Naive thymus-derived CD4-positive, alpha-beta T cell (primary cell): ENCODE measurements at regions not wholly inside any gene's neighbourhood (a gene's known extent, or its start where the extent isn't known, plus 50 kb on each side); places are given as distances from the start of the nearest gene placed in this dataset.
"Not testable (repeated sequence)": the region's sequence is repeated elsewhere in the genome, so short reads cannot be mapped to it uniquely, and the experiment has no call there.

Experiments
- ATAC-seq: fragments of 150-1000 bp; cut with Tn5 transposase; 2 replicates; pipeline ENCODE4 v1.10.0; 2021; ENCODE audit warnings: mild to moderate bottlenecking, moderate library complexity
- CTCF ChIA-PET: fragments of 350-600 bp; sonication (Branson Sonifier 250); formaldehyde crosslinking; loops from one replicate; lab custom pipeline; 2021; ENCODE audit warnings: antibody characterized with exemption; lab: Charles Lee
- POLR2A ChIA-PET: fragments of 350-600 bp; sonication (Branson Sonifier 250); formaldehyde crosslinking; loops from one replicate; lab custom pipeline; 2021; ENCODE audit warnings: antibody characterized with exemption, inconsistent platforms; lab: Charles Lee
- DNase-seq, 9 donors: peaks; one replicate each; pipeline versions ENCODE4 v3.0.0 to v3.0.0-alpha.2; 2020 to 2022; ENCODE audit warnings: mixed read lengths in 1 of 9
- H3K27ac ChIP-seq: one replicate; pipeline ENCODE4 v1.7.0; 2013; ENCODE audit warnings: mild to moderate bottlenecking, low read depth, low read length, moderate library complexity
- H3K27me3 ChIP-seq, 2 donors: one replicate each; pipeline ENCODE4 v1.7.0; 2013; ENCODE audit warnings: low read length in 2 of 2, mild to moderate bottlenecking in 2 of 2, moderate library complexity in 2 of 2; ENCODE audit not compliant: control insufficient read depth in 2 of 2, insufficient read depth in 2 of 2
- H3K36me3 ChIP-seq, 3 experiments: 1 replicate in 2 of 3; 2 replicates in 1 of 3; pipeline ENCODE4 v1.7.0; 2013; ENCODE audit warnings: low read length in 3 of 3, mild to moderate bottlenecking in 3 of 3, moderate library complexity in 1 of 3; ENCODE audit not compliant: insufficient read depth in 3 of 3, control insufficient read depth in 2 of 3
- H3K4me1 ChIP-seq, 2 donors: one replicate each; pipeline ENCODE4 v1.7.0; 2013; ENCODE audit warnings: low read length in 2 of 2, mild to moderate bottlenecking in 2 of 2, moderate library complexity in 1 of 2; ENCODE audit not compliant: control insufficient read depth in 2 of 2, insufficient read depth in 2 of 2
- H3K4me3 ChIP-seq: 2 replicates; pipeline ENCODE4 v1.7.0; 2013; ENCODE audit warnings: mild to moderate bottlenecking, low read length
- H3K9me3 ChIP-seq, 3 experiments: 1 replicate in 2 of 3; 2 replicates in 1 of 3; pipeline ENCODE4 v1.7.0; 2013; ENCODE audit warnings: low read length in 3 of 3; ENCODE audit not compliant: control insufficient read depth in 2 of 3
- H3K27ac Mint-ChIP-seq, 9 donors: one replicate each; pipeline ENCODE4 v1.8.0; 2020 to 2022; ENCODE audit warnings: mixed read lengths in 9 of 9, mild to moderate bottlenecking in 8 of 9, moderate library complexity in 5 of 9, inconsistent platforms in 2 of 9
- H3K27me3 Mint-ChIP-seq, 5 donors: one replicate each; pipeline ENCODE4 v1.8.0; 2021 to 2022; ENCODE audit warnings: mixed read lengths in 5 of 5, mild to moderate bottlenecking in 1 of 5
- H3K36me3 Mint-ChIP-seq, 5 donors: one replicate each; pipeline ENCODE4 v1.8.0; 2020 to 2022; ENCODE audit warnings: mixed read lengths in 5 of 5, mild to moderate bottlenecking in 3 of 5, inconsistent platforms in 1 of 5
- H3K4me1 Mint-ChIP-seq, 7 donors: one replicate each; pipeline ENCODE4 v1.8.0; 2020 to 2022; ENCODE audit warnings: mixed read lengths in 7 of 7, mild to moderate bottlenecking in 3 of 7, inconsistent platforms in 1 of 7
- H3K4me3 Mint-ChIP-seq, 10 donors: one replicate each; pipeline ENCODE4 v1.8.0; 2020 to 2022; ENCODE audit warnings: mild to moderate bottlenecking in 10 of 10, mixed read lengths in 10 of 10, moderate library complexity in 6 of 10, inconsistent platforms in 2 of 10
- H3K9me3 Mint-ChIP-seq, 11 donors: one replicate each; pipeline ENCODE4 v1.8.0; 2020 to 2022; ENCODE audit warnings: mixed read lengths in 11 of 11, mild to moderate bottlenecking in 4 of 11, inconsistent platforms in 1 of 11, moderate library complexity in 1 of 11
- intact Hi-C, 2 donors: fragments of 100-400 bp; cut with micrococcal nuclease; formaldehyde crosslinking; loops; one replicate each; pipeline ENCODE4 v1.15.1; 2023

GRCh38 chr6:58332108-58332507 lies 1014.7 kb downstream of the PRIM2 start:
- H3K27me3 ChIP-seq, H3K9me3 ChIP-seq, intact Hi-C loops, H3K4me1 Mint-ChIP-seq, H3K27me3 Mint-ChIP-seq, H3K27ac Mint-ChIP-seq, ATAC-seq, H3K4me3 ChIP-seq, H3K4me3 Mint-ChIP-seq, H3K4me1 ChIP-seq, CTCF ChIA-PET, POLR2A ChIA-PET, H3K36me3 ChIP-seq, H3K36me3 Mint-ChIP-seq, DNase-seq, H3K27ac ChIP-seq: not testable (repeated sequence)
- H3K9me3 Mint-ChIP-seq = peaks cover 0 to 19% (median 7%) of the 10 kb centered on the region in 11 donors

GRCh38 chr6:58342287-58342686 lies 1024.9 kb downstream of the PRIM2 start:
- H3K4me1 ChIP-seq, H3K4me3 Mint-ChIP-seq, H3K36me3 ChIP-seq, intact Hi-C loops, H3K4me1 Mint-ChIP-seq, DNase-seq, H3K27me3 Mint-ChIP-seq, H3K36me3 Mint-ChIP-seq, H3K9me3 ChIP-seq, ATAC-seq, H3K27ac ChIP-seq, CTCF ChIA-PET, H3K27me3 ChIP-seq, H3K27ac Mint-ChIP-seq, POLR2A ChIA-PET, H3K4me3 ChIP-seq: not testable (repeated sequence)
- peaks cover 0 to 11% (median 4%) of the 10 kb centered on the region in 11 donors for H3K9me3 Mint-ChIP-seq

GRCh38 chr6:58347534-58347933 lies 1030.1 kb downstream of the PRIM2 start:
- ATAC-seq, H3K27ac ChIP-seq, H3K4me1 Mint-ChIP-seq, H3K9me3 ChIP-seq, H3K4me3 Mint-ChIP-seq, H3K27me3 Mint-ChIP-seq, H3K36me3 Mint-ChIP-seq, POLR2A ChIA-PET, H3K36me3 ChIP-seq, H3K27ac Mint-ChIP-seq, intact Hi-C loops, H3K27me3 ChIP-seq, H3K4me1 ChIP-seq, CTCF ChIA-PET, H3K9me3 Mint-ChIP-seq, H3K4me3 ChIP-seq, DNase-seq: not testable (repeated sequence)

DNA sequence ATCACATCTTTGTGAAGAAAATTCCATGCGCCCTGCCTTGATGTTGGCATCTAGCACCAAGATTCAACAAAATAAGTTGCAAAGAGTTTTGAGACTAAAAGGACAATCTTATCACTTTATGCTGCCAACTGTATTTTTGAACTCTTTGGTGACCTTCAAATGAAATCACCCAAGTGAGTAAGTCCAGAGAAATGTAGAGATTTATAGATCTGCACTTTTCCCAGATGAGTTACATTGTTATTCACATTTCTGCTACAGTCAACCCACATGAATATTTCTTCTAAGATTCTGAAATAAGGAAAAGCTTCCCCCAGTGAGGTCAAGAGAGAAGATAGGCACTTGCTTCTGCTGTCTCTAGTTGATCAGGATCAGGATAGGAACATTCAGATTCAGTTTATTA lies 1034.2 kb downstream of the PRIM2 start:
- H3K27me3 Mint-ChIP-seq, ATAC-seq, DNase-seq, H3K9me3 ChIP-seq, H3K36me3 Mint-ChIP-seq, H3K4me1 Mint-ChIP-seq, H3K27me3 ChIP-seq, CTCF ChIA-PET, H3K27ac Mint-ChIP-seq, POLR2A ChIA-PET, H3K4me1 ChIP-seq, H3K27ac ChIP-seq, intact Hi-C loops, H3K4me3 ChIP-seq, H3K36me3 ChIP-seq, H3K4me3 Mint-ChIP-seq: not testable (repeated sequence)
- H3K9me3 Mint-ChIP-seq = peaks cover 0 to 16% (median 3%) of the 10 kb centered on the region in 11 donors

- H3K4me1 ChIP-seq, H3K9me3 ChIP-seq, H3K36me3 ChIP-seq, H3K27me3 ChIP-seq, H3K4me3 ChIP-seq, H3K4me3 Mint-ChIP-seq, H3K27ac Mint-ChIP-seq, POLR2A ChIA-PET, H3K36me3 Mint-ChIP-seq, H3K4me1 Mint-ChIP-seq, H3K27ac ChIP-seq, intact Hi-C loops, H3K27me3 Mint-ChIP-seq, CTCF ChIA-PET, ATAC-seq, DNase-seq: not testable (repeated sequence)
- H3K9me3 Mint-ChIP-seq = peaks cover 0 to 17% (median 3%) of the 10 kb centered on the region in 11 donors
Measured at GRCh38 chr6:58358452-58358851, 1041.0 kb downstream of the PRIM2 start.

GRCh38 chr6:58365856-58366255 lies 1048.4 kb downstream of the PRIM2 start:
- H3K4me3 ChIP-seq, H3K4me3 Mint-ChIP-seq, H3K9me3 ChIP-seq, H3K27me3 ChIP-seq, POLR2A ChIA-PET, H3K4me1 Mint-ChIP-seq, ATAC-seq, DNase-seq, CTCF ChIA-PET, H3K36me3 ChIP-seq, intact Hi-C loops, H3K27ac Mint-ChIP-seq, H3K27me3 Mint-ChIP-seq, H3K4me1 ChIP-seq, H3K27ac ChIP-seq, H3K36me3 Mint-ChIP-seq: not testable (repeated sequence)
- peaks cover 0 to 29% (median 7%) of the 10 kb centered on the region in 11 donors for H3K9me3 Mint-ChIP-seq

DNA sequence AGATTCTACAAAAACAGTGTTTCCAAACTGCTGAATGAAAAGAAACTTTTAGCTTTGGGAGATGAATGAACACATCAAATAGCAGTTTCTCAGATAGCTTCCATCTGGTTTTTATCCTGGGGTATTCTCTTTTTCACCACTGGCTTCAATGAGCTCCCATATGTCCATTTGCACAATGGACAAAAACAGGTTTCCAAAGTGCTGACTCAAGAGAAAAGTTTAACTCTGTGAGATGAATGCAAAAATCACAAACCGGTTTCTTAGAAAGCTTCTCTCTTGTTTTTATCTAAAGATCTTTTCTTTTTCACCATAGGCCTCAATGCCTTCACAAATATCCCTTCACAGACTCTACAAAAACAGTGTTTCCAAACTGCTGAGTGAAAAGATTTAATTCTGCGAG lies 1089.2 kb downstream of the PRIM2 start:
- ATAC-seq, intact Hi-C loops, H3K27me3 Mint-ChIP-seq, H3K4me3 Mint-ChIP-seq, H3K36me3 Mint-ChIP-seq, H3K36me3 ChIP-seq, H3K27ac ChIP-seq, H3K4me1 ChIP-seq, H3K4me3 ChIP-seq, H3K4me1 Mint-ChIP-seq, CTCF ChIA-PET, H3K27ac Mint-ChIP-seq, POLR2A ChIA-PET, H3K27me3 ChIP-seq, DNase-seq: not testable (repeated sequence)
- peaks cover 0 to 10% (median 0%) of the 10 kb centered on the region in 3 experiments for H3K9me3 ChIP-seq
- peaks cover 6 to 75% (median 24%) of the 10 kb centered on the region in 11 donors for H3K9me3 Mint-ChIP-seq
